IMR-90 (cell line): ENCODE measurements at regions not wholly inside any gene's neighbourhood (a gene's known extent, or its start where the extent isn't known, plus 50 kb on each side); places are given as distances from the start of the nearest gene placed in this dataset.

Experiments used
- ATAC-seq: fragments of 200-7000 bp; cut with Tn5 transposase; 2 replicates; pipeline ENCODE4 v1.9.1; 2020; ENCODE audit warnings: low read depth, mild to moderate bottlenecking, moderate library complexity
- BruUV-seq: library from RNA; stranded (reverse); fragments of 400-500 nt; replicated peaks from 2 replicates; lab custom pipeline; 2021; lab: Mats Ljungman, UMichigan
- CTCF ChIA-PET: fragments of 300-600 bp; formaldehyde crosslinking; extraction: SDS; loops from one replicate; lab custom pipeline; 2021; ENCODE audit warnings: antibody characterized with exemption; lab: Yijun Ruan, JAX
- POLR2A ChIA-PET: fragments of 300-600 bp; sonication (Branson Sonifier 250); formaldehyde crosslinking; loops from one replicate; lab custom pipeline; 2022; ENCODE audit warnings: antibody characterized with exemption; ENCODE audit not compliant: unreplicated experiment; lab: Charles Lee
- DNase-seq: peaks from one replicate; pipeline ENCODE4 v3.0.0; 2013
- H2AFZ ChIP-seq: replicated peaks from 2 replicates; pipeline ENCODE3; 2013; ENCODE audit warnings: low read length, mild to moderate bottlenecking; ENCODE audit not compliant: poor library complexity
- H2AK5ac ChIP-seq: 2 replicates; pipeline ENCODE4 v1.6.1; 2013; ENCODE audit warnings: low read depth, low read length, inconsistent platforms
- H2AK9ac ChIP-seq: replicated peaks from 2 replicates; pipeline ENCODE3; 2013; ENCODE audit warnings: mild to moderate bottlenecking, low read depth, low read length, moderate library complexity; ENCODE audit not compliant: poor library complexity
- H2BK120ac ChIP-seq: 2 replicates; pipeline ENCODE4 v1.6.1; 2013; ENCODE audit warnings: low read depth, low read length, inconsistent platforms
- H2BK15ac ChIP-seq: 3 replicates; pipeline ENCODE4 v1.6.1; 2013; ENCODE audit warnings: low read depth, low read length, inconsistent platforms
- H2BK20ac ChIP-seq: 2 replicates; pipeline ENCODE4 v1.6.1; 2013; ENCODE audit warnings: low read depth, mild to moderate bottlenecking, inconsistent platforms, low read length, moderate library complexity
- H2BK5ac ChIP-seq: 2 replicates; pipeline ENCODE4 v1.6.1; 2013; ENCODE audit warnings: mild to moderate bottlenecking, low read depth, low read length, inconsistent platforms; ENCODE audit not compliant: poor library complexity, severe bottlenecking
- H3K14ac ChIP-seq: replicated peaks from 2 replicates; pipeline ENCODE4 v1.6.1; 2013; ENCODE audit warnings: low read depth, low read length, inconsistent platforms
- H3K18ac ChIP-seq: 2 replicates; pipeline ENCODE4 v1.6.1; 2013; ENCODE audit warnings: low read depth, low read length, control low read depth
- H3K23ac ChIP-seq: 2 replicates; pipeline ENCODE4 v1.6.1; 2013; ENCODE audit warnings: low read depth, low read length, inconsistent platforms
- H3K27ac ChIP-seq: 2 replicates; pipeline ENCODE4 v1.5.1; 2013; ENCODE audit warnings: mild to moderate bottlenecking, control low read depth, low read length; ENCODE audit not compliant: insufficient read depth
- H3K27me3 ChIP-seq: 2 replicates; pipeline ENCODE4 v1.6.1; 2013; ENCODE audit warnings: low read length; ENCODE audit not compliant: control insufficient read depth, insufficient read depth
- H3K36me3 ChIP-seq: 2 replicates; pipeline ENCODE4 v1.6.1; 2013; ENCODE audit warnings: low read length, mixed read lengths; ENCODE audit not compliant: control insufficient read depth, insufficient read depth
- H3K4ac ChIP-seq: 2 replicates; pipeline ENCODE4 v1.6.1; 2013; ENCODE audit warnings: low read depth, low read length, inconsistent platforms
- H3K4me1 ChIP-seq: 2 replicates; pipeline ENCODE4 v1.6.1; 2013; ENCODE audit warnings: low read length, mixed read lengths; ENCODE audit not compliant: control insufficient read depth, insufficient read depth
- H3K4me2 ChIP-seq: 2 replicates; pipeline ENCODE4 v1.6.1; 2013; ENCODE audit warnings: low read depth, mild to moderate bottlenecking, control low read depth, low read length, moderate library complexity
- H3K4me3 ChIP-seq: 2 replicates; pipeline ENCODE4 v1.5.1; 2013; ENCODE audit warnings: low read depth, mild to moderate bottlenecking, control low read depth, low read length, moderate library complexity; ENCODE audit not compliant: insufficient read depth
- H3K56ac ChIP-seq: 2 replicates; pipeline ENCODE4 v1.6.1; 2013; ENCODE audit warnings: low read length, inconsistent platforms; ENCODE audit not compliant: insufficient read depth; ENCODE audit errors: extremely low read depth
- H3K79me1 ChIP-seq, 2 experiments: 2 replicates each; pipeline ENCODE4 v1.6.1; 2013; ENCODE audit warnings: low read length in 2 of 2, inconsistent platforms in 1 of 2, low read depth in 1 of 2
- H3K9ac ChIP-seq: 2 replicates; pipeline ENCODE4 v1.6.1; 2013; ENCODE audit warnings: low read depth, low read length, control low read depth
- H3K9me1 ChIP-seq: 2 replicates; pipeline ENCODE4 v1.6.1; 2013; ENCODE audit warnings: low read length, inconsistent platforms; ENCODE audit not compliant: insufficient read depth
- H3K9me3 ChIP-seq: 2 replicates; pipeline ENCODE4 v1.6.1; 2013; ENCODE audit warnings: low read length; ENCODE audit not compliant: control insufficient read depth, insufficient read depth
- H4K20me1 ChIP-seq: 2 replicates; pipeline ENCODE4 v1.6.1; 2013; ENCODE audit warnings: low read length, inconsistent platforms; ENCODE audit not compliant: insufficient read depth
- H4K5ac ChIP-seq: 2 replicates; pipeline ENCODE4 v1.6.1; 2013; ENCODE audit warnings: mild to moderate bottlenecking, low read depth, low read length, control low read depth
- H4K8ac ChIP-seq, 2 experiments: 2 replicates each; pipeline ENCODE4 v1.6.1; 2013; ENCODE audit warnings: low read depth in 2 of 2, low read length in 2 of 2, control low read depth in 1 of 2, inconsistent platforms in 1 of 2
- H4K91ac ChIP-seq: 2 replicates; pipeline ENCODE4 v1.6.1; 2013; ENCODE audit warnings: low read depth, low read length, inconsistent platforms; ENCODE audit not compliant: insufficient read depth
- FOS ChIP-seq: fragments of 150-350 bp; IDR thresholded peaks from 2 replicates; pipeline ENCODE4 v1.6.1; 2016; ENCODE audit warnings: low read depth, low read length
- MAZ ChIP-seq: IDR thresholded peaks from 2 replicates; pipeline ENCODE4 v1.6.1; 2012; ENCODE audit warnings: low read depth, mild to moderate bottlenecking, low read length, improper control_type of control experiment, moderate library complexity, borderline replicate concordance
- MXI1 ChIP-seq: IDR thresholded peaks from 2 replicates; pipeline ENCODE4 v1.6.1; 2012; ENCODE audit warnings: low read depth, mild to moderate bottlenecking, low read length, moderate library complexity, borderline replicate concordance
- NFE2L2 ChIP-seq: fragments of 150-350 bp; IDR thresholded peaks from 2 replicates; pipeline ENCODE4 v1.6.1; 2016; ENCODE audit warnings: low read depth, mild to moderate bottlenecking, low read length
- USF2 ChIP-seq: fragments of 150-350 bp; IDR thresholded peaks from 2 replicates; pipeline ENCODE4 v1.6.1; 2017; ENCODE audit warnings: mild to moderate bottlenecking, antibody characterized with exemption, low read length, low read depth
- dilution Hi-C: fragments of 300-500 bp; cut with HindIII; formaldehyde crosslinking; loops from one replicate; pipeline ENCODE4 v1.14.3; 2018; ENCODE audit warnings: low sequenced_read_pairs; ENCODE audit not compliant: unreplicated experiment
- in situ Hi-C: fragments of 300-500 bp; cut with MboI; formaldehyde crosslinking; loops from 3 replicates; pipeline ENCODE4 v1.14.3; 2019; ENCODE audit warnings: low sequenced_read_pairs, inconsistent platforms, mixed read lengths
- intact Hi-C: fragments of 100-400 bp; cut with micrococcal nuclease; formaldehyde crosslinking; loops from 2 replicates; pipeline ENCODE4 v1.10.0; 2022

GRCh38 chr21:38678827-38679226 is 126.9 kb upstream of the ETS2 start:
- H3K56ac ChIP-seq = no peak overlapping the region
- no peak overlapping the region for H2BK20ac ChIP-seq
- TF ChIP-seq USF2 (no peak), FOS (no peak), MAZ (no peak), MXI1 (no peak), NFE2L2 (no peak)
- dilution Hi-C loops (no loop called here), in situ Hi-C loops (no loop called here), intact Hi-C loops (no loop called here)
- no peak overlapping the region for H2AFZ ChIP-seq
- no peak overlapping the region for H3K9ac ChIP-seq
- peaks cover 66% of the 10 kb centered on the region for H3K27me3 ChIP-seq
- ATAC-seq (no peak), DNase-seq (no peak)
- H3K23ac ChIP-seq = no peak overlapping the region
- no peak overlapping the region for H4K5ac ChIP-seq
- no peak overlapping the region for H4K8ac ChIP-seq
- H2BK120ac ChIP-seq = no peak overlapping the region
- H3K4ac ChIP-seq = no peak overlapping the region
- H3K4me2 ChIP-seq = no peak overlapping the region
- H3K14ac ChIP-seq = no peak overlapping the region
- no peaks in the 10 kb centered on the region for H3K79me1 ChIP-seq
- H3K27ac ChIP-seq = no peak overlapping the region
- no peak overlapping the region for H4K91ac ChIP-seq
- peaks cover 2% of the 10 kb centered on the region; the same call in 1 of the 2 replicates for H3K4me1 ChIP-seq
- CTCF ChIA-PET = interaction anchor here (0.5 kb wide), 1 partner anchor 206 kb away, joined by 3 read pairs; no protein-coding TSS in a partner anchor
- peaks cover 3% of the 10 kb centered on the region; the same call in 1 of the 2 replicates for H3K9me1 ChIP-seq
- no peak overlapping the region for H2BK5ac ChIP-seq
- H3K36me3 ChIP-seq = no peaks in the 10 kb centered on the region
- POLR2A ChIA-PET = no interaction called here
- H2AK9ac ChIP-seq = no peak overlapping the region
- peak overlapping the region; percentile 32; the same call in 1 of the 2 replicates for H2AK5ac ChIP-seq
- no TSS peak for BruUV-seq
- no peak overlapping the region for H3K4me3 ChIP-seq
- no peaks in the 10 kb centered on the region for H4K20me1 ChIP-seq
- H3K18ac ChIP-seq = no peak overlapping the region
- H3K9me3 ChIP-seq = peaks cover 2% of the 10 kb centered on the region
- peak overlapping the region; percentile 75; the same call in 1 of the 3 replicates for H2BK15ac ChIP-seq
